Limb (tissue), 2 donors: ENCODE measurements at regions not wholly inside any gene's neighbourhood (a gene's known extent, or its start where the extent isn't known, plus 50 kb on each side); places are given as distances from the start of the nearest gene placed in this dataset.
"Not testable (repeated sequence)": the region's sequence is repeated elsewhere in the genome, so short reads cannot be mapped to it uniquely, and the experiment has no call there.

Source experiments
- DNase-seq, 2 donors: peaks; one replicate each; pipeline ENCODE4 v3.0.0-alpha.2; 2016; ENCODE audit errors: extremely low spot score in 2 of 2

DNA sequence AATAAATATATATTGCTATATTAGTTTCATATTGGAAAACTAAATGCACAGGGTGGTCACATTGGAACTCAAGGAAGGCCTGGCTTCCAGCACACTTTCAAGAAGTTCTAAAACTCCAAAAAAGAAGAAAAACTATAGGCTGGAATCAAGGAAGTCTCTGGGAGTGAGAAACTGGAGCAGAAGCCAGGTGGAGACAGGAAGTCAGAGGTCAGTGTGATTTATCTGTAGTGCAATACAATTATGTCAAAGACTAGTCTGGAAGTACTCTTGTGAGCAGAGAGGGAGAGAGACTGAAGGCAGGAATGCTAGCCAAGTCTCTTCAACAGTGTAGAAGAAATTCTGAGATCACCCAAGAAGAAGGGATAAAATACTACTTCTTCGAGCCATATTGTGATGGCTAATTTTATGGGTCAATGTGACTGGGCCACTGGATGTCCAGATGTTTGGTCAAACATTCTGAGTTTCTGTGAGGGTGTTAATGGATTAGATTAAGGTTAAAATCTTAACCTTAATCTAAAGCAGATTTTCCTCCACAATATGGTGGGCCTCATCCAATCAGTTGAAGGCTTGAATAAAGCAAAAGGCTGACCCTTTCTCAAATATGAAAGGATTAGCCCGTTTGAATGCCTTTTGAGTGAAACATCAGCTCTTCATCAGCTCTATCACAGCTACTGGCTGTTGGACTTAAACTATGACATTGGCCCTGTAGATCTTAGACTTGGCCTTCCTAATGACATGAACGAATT is 208.0 kb downstream of the TDRD15 start:
- DNase-seq, result no peak

DNA sequence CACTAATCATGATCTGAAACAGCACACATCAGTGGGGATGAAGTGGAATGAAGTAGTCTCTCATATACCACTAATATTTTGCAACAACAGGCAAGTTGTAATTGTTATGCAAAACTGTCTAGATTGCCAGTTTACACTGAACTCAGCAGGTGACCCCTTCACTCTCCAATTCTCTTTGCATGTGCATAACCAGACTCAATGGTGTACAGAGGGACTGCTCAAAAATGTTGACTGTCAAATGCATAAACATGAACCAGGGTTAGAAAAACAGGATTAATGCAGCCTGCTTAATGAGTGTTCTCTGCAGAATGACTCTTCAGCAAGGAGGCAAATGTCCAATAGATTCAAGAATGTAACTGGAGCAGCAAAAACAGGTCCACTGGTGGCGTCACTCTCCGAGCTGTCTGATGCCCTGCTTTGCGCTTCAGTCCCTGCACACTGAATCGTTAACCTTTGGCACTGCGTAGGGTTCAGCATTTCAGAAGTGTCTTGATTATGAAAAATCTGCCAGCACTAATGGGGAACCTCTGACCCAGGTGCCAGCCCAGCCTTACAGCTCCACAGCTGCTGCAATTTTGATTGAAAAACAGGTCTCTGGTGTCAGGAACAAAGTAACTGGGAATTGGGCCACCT is 209.3 kb downstream of the TDRD15 start:
- no peak for DNase-seq

DNA sequence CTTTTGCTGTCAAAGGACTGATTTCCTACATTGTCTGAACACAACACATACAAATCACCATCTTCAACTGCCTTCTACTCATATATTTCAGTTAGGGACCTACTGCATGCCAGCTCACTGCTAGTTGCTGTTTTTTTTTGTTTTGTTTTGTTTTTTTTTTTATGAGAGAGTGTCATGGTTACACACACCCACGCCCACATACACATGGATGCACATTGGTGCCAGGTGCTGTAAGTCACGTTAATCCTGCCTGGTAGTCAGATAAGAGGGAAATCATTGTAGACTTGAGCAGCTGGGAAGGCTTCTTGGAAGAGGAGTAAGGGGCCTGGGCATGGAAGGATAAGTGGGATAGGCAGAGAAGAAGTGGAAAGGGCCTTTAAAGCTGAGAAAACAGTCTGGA is 209.9 kb downstream of the TDRD15 start:
- DNase-seq, result no peak

DNA sequence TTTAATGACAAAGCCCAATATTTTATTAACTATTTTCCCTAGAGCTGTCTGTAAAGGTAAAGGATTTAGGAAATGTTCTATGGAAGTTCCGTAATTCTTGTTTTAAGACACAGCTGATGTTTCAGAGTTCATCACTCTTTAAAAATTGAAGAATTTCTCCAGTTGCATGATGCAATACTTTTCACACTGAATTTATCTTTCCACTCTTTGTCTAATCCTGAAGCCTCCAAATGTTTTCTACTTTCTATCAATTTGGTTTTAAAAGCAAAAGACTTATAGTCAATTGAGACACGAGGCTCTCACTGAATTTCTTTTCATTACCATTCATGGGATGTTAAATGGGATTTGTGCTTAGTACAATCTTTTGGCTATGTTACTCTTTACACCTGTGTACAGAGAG is 223.2 kb downstream of the TDRD15 start:
- DNase-seq, result no peak

DNA sequence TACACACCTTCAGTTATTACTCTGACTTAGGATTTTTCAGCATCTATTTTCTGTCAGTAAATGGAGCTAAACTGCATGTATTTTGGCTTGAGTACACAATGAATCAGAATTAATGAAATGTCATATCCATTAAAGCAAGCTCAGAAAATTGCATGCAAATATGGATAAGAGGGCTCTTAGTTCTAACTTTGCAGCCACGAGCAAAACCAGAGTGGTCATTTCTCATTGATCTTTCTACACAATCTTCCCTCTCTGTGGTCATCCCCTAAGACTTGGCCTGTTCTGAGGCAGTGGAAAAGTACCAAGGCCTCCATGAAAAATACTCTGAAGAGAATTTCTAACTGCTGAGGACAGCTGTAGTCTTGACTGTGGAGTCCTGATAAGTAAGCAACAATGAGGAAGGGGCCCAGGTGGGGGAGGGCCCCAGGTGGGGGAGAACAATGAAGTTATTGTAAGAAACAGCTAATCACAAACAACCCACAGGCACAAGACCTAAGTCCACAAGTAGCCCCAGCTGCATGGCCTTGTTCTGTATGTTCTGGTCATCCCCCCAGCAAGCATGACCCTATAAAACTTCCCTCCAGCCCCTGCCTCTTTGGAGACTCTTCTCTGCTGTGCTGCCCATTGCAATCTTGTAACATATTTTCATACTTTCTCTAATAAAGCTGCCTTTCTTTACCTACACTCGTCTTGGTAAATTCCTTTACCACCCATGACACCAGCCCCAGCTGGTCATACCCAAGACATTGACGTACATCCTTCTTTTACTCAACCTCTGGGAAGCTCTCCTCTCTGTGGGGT is 230.3 kb downstream of the TDRD15 start:
- no peak for DNase-seq

DNA sequence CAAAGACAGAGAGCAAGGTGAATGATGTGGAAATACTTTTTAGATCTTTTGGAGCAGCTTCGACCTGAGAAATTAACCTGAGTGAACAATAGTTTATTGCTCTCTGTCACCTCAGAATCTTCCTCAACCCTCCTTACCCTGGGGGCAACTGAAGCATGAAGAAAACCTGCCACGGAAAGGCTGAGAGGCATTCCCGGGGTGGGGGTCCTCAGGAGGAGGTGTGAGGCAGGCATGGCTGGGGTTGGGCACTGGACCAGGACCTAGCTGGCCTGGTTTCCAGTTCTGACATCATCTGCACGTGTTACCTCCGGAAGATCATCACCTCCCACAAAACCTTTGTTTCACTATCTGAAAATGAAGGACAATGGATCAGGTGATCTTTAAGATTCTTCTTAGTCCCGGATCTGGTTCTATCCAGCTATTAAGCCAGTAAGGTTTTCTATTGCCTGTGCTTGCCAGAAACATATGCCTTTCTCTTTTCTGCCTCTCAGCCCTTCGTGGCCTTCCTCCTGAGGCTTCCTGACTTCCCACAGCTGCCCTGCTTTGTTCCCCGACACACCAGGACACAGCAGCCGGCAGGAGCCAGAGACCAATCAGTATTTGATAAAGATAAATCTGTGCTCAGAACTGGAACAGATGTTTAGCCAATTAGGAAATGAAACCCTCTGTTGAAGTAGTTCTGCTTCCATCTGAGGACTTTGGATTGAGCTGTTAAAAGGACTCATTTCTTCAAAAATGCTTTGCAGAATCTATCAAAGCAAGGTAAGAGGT is 232.5 kb downstream of the TDRD15 start:
- DNase-seq, result no peak

DNA sequence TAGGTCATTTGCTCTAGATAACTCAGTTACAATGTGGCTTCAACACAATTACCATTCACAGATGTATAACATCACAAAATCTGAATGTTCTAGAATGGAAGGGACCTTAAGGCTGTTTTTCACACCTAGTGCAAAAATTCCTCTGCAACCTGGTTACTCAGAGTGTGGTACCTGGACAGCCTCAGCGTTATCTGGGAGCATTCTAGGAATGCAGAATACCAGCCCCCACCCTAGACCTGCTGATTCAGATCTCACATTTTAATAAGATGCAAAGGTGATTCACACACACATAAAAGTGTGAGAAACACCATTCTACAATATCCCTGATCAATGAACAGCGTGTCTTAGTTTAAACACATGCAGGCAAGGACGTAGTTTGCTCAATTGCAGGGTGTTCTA is 233.1 kb downstream of the TDRD15 start:
- no peak for DNase-seq

DNA sequence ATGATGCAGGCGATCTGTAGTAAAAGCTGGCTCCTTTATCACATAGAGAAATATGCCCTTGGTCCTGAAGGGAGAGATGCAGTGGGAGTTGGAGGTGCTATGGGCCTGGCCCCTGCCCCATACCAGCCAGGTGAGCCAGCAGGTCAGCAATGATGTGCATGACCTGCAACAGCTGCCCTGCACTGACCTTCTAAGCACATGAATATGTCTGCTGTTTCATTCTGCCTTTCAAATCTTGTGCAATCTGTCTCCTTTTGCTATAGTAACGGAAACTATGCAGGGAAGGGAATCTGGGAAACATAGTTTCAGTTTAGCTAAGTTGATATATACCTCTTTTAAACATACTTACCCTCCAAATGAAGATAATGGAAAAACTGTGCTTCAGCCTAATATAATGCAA is 235.2 kb downstream of the TDRD15 start:
- DNase-seq, result no peak

DNA sequence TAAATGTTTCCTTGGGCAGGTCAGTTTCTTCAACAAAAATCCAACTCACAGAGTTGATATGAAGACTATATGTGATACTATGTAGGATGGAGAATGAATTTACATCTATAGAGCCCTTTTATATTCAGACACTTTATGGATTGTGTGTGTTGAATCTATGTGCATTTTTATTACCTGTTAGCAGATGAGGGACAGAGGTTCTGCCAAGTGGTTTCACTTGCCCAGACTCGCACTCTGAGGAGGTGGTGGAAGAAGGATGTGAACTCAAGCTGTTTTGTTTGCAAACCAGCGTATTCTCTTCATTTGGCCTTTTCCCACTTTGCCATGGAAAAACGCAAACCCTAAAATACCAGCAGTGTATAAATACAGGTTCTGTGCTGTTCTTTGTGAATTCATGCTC is 237.6 kb downstream of the TDRD15 start:
- no peak for DNase-seq

DNA sequence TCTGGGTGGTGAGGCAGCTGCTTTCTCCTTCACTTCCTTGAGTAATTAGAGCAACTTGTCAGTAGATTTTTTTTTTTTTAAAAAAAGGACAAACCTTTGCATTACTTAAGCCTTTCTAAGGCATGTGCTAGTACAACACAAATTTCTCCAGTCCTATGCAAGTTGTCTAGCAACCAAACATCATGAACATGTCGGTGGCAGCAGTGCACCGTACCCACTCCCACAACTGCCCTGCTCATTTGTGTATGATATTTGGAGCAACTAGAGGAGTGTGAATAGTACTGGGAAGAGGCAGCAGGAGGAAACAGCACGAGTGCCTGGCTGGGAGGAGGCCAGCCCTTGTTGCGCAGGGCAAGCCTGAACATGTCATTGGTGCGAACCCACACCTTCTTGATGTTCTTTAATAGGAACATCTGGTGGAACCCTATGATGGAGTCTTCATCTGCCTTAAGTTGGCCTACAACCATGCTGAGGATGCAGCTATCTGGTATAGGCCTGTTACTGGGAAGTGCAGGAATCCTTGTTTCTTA is 238.3 kb downstream of the TDRD15 start:
- DNase-seq, result no peak

DNA sequence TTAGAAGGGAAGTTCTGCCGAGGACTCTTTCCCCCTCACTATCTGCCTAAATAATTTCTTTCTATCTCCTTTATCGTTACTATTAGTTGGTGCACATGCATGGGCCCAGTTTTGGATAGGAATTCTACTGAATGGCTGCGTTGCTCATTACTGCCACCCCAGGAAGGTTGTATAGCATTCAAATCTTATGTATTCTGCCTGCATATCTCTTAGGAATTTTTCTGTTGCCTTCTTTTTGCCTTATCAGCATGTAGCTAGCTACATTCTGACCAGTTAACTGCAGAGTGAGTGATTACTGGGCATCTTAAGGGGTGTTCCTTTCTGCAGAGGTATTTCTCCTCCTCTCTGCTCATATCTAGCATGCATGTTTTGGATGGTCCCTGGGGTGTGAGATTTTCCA is 239.6 kb downstream of the TDRD15 start:
- no peak for DNase-seq

DNA sequence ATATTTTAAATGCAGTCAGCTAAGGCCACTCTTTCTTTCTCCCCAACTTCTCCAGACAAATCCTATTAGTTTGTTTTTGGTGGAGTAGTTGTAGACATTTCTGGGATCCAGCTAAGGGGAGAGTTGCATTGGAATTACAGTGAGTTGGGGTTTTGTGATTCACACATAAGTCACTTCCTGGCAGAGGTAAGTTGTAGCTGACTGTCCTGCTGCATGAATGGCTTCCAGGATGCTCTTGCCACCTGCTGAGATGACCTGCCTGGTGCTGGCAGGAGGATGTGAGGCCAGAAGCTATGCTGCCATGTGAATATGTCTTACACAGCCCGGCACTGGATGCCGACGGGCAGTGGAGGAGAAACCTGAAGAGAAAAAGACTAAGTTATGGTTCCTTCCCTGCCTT is 243.7 kb downstream of the TDRD15 start:
- no peak for DNase-seq

DNA sequence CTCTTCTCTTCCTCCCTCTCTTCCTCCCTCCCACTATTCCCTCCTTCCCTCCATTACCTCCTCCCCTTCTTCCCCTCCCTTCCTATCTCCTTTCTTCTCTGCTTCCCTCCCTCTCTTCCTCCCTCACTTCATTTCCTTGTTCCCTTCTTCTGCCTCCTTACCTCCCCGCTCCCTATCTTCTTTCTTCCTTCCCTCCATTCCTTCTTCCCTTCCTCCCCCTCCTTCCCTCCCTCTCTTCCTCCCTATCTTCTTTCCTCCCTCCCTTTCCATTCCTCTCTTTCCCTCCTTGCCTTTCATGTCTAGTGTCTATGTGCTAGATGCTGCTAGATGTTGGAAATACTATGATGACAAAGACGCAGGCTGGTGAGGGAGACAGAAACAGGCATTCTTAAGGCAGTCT is 246.0 kb downstream of the TDRD15 start:
- DNase-seq, result no peak

DNA sequence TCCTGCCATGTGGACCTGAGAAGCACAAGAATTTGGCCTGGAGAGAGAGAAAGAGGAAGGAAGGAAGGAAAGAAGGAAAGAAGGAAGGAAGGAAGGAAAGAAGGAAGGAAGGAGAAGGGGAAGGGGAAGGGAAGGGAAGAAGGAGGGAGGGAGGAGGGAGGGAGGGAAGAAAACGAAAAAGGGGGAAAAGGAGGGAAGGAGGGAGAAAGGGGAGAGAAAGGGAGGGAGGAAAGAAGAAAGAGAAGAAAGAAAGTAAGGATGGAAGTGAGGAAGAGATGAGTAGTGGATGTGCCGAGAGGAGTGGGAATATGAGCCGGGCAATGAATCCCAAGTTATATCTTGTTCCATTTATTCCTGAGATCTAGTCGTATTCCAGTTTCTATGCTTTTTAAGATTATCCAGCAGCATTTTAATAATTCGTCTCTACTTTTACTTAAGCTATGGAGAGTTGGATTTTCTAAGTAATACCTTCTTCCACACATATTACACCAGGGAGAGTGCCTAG is 247.8 kb downstream of the TDRD15 start:
- DNase-seq, result no peak

DNA sequence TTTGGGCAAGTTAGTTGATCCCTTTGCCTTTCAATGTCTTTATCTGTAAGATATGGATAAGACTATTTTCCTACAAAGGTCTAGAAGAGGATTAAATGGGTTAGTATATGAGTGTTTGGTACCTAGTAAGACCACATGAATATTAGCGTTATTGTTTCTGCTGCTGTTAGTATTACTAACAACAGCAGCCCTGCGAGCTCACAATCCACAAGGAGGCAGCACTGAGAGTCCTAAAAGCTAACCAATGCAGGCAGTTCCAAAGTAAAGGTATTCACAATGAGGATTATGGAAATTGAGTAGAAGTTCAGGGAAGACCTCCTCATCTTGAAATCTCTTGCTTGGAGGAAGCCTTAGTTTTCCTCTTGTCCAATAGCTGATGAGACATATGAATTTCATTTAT is 248.9 kb downstream of the TDRD15 start:
- no peak for DNase-seq

DNA sequence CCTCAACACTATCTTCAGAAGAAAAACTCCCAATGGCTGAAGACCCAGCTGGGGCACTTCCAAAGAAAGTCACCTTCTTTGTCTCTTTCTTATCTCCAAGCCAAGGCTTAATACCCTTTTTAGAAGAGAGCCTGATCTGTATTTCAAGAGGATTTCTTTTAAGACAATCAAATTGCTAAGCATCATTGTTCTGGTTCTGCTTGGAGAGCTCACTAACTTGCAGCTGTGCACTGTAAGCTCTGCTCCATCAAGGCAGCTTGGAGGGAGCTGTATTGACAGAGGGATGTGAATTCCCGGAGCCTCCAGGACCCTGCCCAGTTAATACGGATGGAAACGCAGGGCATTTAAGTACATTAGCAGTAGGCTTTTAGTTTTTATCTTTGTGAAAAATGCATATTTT is 253.1 kb downstream of the TDRD15 start:
- DNase-seq, result no peak

DNA sequence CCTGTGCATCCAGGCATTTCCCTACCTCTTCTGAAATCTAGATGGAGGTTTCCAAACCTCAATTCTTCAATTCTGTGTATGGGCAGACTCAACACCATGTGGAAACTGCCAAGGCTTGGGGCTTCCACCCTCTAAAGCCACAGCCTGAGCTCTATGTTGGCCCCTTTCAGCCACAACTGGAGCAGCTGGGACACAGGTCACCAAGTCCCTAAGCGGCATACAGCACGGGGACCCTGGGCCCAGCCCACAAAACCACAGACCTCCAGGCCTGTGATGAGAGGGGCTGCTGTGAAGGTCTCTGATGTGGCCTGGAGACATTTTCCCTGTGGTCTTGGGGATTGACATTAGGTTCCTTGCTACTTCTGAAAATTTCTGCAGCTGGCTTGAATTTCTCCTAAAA is 255.4 kb downstream of the TDRD15 start:
- no peak for DNase-seq

DNA sequence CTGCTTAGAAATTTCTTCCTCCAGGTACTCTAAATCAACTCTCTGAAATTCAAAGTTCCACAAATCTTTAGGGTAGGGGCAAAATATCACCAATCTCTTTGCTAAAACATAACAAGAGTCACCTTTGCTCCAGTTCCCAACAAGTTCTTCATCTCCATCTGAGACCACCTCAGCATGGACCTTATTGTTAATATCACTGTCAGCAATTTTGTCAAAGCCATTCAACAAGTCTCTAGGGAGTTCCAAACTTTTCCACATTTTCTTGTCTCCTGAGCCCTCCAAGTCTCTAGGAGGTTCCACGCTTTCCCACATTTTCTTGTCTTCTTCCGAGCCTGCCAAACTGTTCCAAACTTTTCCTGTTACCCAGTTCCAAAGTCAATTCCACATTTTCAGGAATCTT is 255.9 kb downstream of the TDRD15 start:
- not testable (repeated sequence) for DNase-seq

DNA sequence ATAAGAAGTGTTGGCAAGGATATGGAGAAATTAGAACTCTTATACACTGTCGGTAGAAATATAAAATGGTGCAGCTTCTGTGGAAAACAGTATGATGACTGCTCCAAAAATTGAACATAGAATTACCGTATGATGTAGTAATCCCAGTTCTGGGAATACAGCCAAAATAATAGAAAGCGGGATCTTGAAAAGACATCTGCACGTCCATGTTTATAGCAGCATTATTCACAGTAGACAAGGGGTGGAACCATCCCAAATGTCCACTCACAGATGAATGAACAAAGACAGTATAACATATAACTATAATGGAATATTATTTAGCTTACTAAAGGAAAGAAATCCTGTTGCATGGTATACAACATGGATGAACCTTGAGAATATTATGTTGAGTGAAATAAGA is 257.7 kb downstream of the TDRD15 start:
- peak in 1 of 2 donors; percentile 88 for DNase-seq

DNA sequence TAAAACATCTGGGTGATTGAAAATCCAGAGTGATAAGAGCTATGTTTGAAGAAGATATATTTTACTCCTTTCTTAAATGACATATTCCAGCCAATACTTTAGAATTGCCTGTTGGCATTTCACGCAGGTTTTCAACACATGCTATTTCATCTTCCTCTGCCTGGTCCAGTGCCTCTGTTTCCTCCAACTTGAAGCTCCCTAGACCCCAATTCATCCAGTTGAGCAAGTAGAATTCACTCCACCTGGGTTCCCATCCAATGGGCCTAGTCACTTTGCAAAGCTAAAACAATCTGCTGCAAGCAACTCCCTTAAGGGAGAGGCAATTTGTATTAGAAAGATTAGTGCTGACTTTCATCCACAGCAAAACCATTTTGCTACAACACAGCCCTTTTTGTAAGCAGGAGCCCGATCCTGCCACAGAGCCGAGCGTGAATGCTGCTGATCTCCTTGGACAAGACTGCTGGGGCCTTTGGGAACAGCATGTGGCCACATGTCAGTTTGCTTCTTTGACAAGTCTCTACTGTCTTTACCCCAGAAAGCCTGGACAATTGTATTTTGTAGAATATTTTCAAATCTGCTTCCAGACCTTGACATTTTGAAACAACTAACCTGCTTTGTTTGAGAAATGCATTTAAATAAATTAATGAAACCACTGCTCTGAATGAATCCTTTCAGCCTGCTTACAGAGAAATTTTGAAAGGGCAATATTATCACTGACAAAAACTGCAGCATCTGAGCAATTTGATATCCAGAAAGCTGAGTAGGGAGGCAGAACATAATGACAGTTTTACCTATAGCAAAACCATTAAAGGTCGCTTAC is 259.1 kb downstream of the TDRD15 start:
- DNase-seq, result peak in 1 of 2 donors; percentile 27

DNA sequence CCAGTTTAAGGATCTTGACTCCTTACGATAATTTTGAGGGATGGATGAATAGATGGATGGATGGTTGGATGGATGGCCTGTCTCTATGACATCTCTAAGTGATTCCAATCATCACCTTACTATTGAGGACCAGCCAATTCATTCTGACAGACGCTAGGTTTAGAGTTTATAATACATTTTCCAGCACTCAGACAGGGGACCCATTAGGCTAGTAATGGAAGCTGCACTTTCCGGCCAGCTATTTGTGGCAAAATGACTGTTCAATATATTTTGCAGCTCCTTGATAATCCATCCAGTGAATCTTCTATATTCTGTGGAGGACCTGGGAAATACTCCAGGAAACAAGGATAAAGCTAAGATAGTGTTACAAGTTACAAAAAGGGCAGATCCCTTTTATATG is 262.9 kb downstream of the TDRD15 start:
- DNase-seq, result no peak
